SK-N-SH (cell line): ENCODE measurements at regions not wholly inside any gene's neighbourhood (a gene's known extent, or its start where the extent isn't known, plus 50 kb on each side); places are given as distances from the start of the nearest gene placed in this dataset.

Experiments
- CTCF ChIP-seq: fragments of 200-600 bp; sonication (generic); IDR thresholded peaks from 2 replicates; pipeline ENCODE4 v1.6.1; 2017; ENCODE audit warnings: antibody characterized with exemption, mild to moderate bottlenecking, moderate library complexity
- ELF1 ChIP-seq: IDR thresholded peaks from 2 replicates; pipeline ENCODE4 v1.4.0; 2012
- FOXM1 ChIP-seq: IDR thresholded peaks from 2 replicates; pipeline ENCODE4 v1.4.0; 2012; ENCODE audit warnings: low read depth, mild to moderate bottlenecking
- POLR2AphosphoS5 ChIP-seq: IDR thresholded peaks from 2 replicates; pipeline ENCODE4 v1.6.1; 2012; ENCODE audit warnings: low read depth, low read length
- RAD21 ChIP-seq: IDR thresholded peaks from 2 replicates; pipeline ENCODE4 v1.6.1; 2012; ENCODE audit warnings: mild to moderate bottlenecking, low read length
- REST ChIP-seq: IDR thresholded peaks from 2 replicates; pipeline ENCODE4 v1.6.1; 2012; ENCODE audit warnings: mild to moderate bottlenecking, low read depth, low read length, moderate library complexity
- SMC3 ChIP-seq: IDR thresholded peaks from 2 replicates; pipeline ENCODE4 v1.6.1; 2012; ENCODE audit warnings: low read depth, low read length, improper control_type of control experiment
- TCF12 ChIP-seq: IDR thresholded peaks from 2 replicates; pipeline ENCODE4 v1.4.0; 2012
- USF1 ChIP-seq: IDR thresholded peaks from 2 replicates; pipeline ENCODE4 v1.4.0; 2012; ENCODE audit warnings: low read depth, borderline replicate concordance

GRCh38 chr5:82938901-82939725 lies 138.1 kb downstream of the TMEM167A start:
- TF ChIP-seq FOXM1 (no peak), ELF1 (no peak), CTCF (no peak), REST (no peak), RAD21 (no peak), POLR2AphosphoS5 (no peak), SMC3 (no peak), USF1 (no peak), TCF12 (no peak)
